OCI-LY1 (cell line): ENCODE measurements at regions not wholly inside any gene's neighbourhood (a gene's known extent, or its start where the extent isn't known, plus 50 kb on each side); places are given as distances from the start of the nearest gene placed in this dataset.

Experiments used
- H2AFZ ChIP-seq: fragments of 200-600 bp; sonication (generic), shearing (Covaris generic); 2 replicates; pipeline ENCODE4 v1.6.0; 2014; ENCODE audit warnings: antibody characterized with exemption, mild to moderate bottlenecking, low read length
- H3F3A ChIP-seq: fragments of 200-600 bp; sonication (generic), shearing (Covaris generic); 2 replicates; pipeline ENCODE4 v1.6.0; 2014; ENCODE audit warnings: mild to moderate bottlenecking, antibody characterized with exemption, low read length, moderate library complexity; ENCODE audit not compliant: insufficient read depth
- H3K27ac ChIP-seq: fragments of 200-600 bp; sonication (generic); 2 replicates; pipeline ENCODE4 v1.5.1; 2014; ENCODE audit warnings: low read length, mixed run types, mild to moderate bottlenecking, low read depth; ENCODE audit not compliant: poor library complexity, severe bottlenecking
- H3K27me3 ChIP-seq: fragments of 200-600 bp; sonication (generic); 2 replicates; pipeline ENCODE4 v1.6.0; 2014; ENCODE audit warnings: antibody characterized with exemption, mild to moderate bottlenecking, low read length, moderate library complexity; ENCODE audit not compliant: insufficient read depth
- H3K36me3 ChIP-seq: fragments of 200-600 bp; sonication (generic); 2 replicates; pipeline ENCODE4 v1.6.1; 2014; ENCODE audit warnings: mild to moderate bottlenecking, antibody characterized with exemption, low read length, moderate library complexity, mixed read lengths; ENCODE audit not compliant: insufficient read depth
- H3K4me1 ChIP-seq: fragments of 200-600 bp; sonication (generic); 2 replicates; pipeline ENCODE4 v1.5.1; 2014; ENCODE audit warnings: mild to moderate bottlenecking, low read length, moderate library complexity; ENCODE audit not compliant: insufficient read depth, severe bottlenecking
- H3K4me2 ChIP-seq: fragments of 200-600 bp; sonication (generic), shearing (Covaris generic); 2 replicates; pipeline ENCODE4 v1.6.1; 2014; ENCODE audit warnings: low read length
- H3K4me3 ChIP-seq: fragments of 200-600 bp; sonication (generic); 2 replicates; pipeline ENCODE4 v1.5.1; 2014; ENCODE audit warnings: low read length, low read depth, mild to moderate bottlenecking, mixed read lengths; ENCODE audit not compliant: poor library complexity, severe bottlenecking
- H3K79me2 ChIP-seq: fragments of 200-600 bp; shearing (Covaris generic); 2 replicates; pipeline ENCODE4 v1.6.1; 2016; ENCODE audit warnings: mixed run types, low read length, mixed read lengths; ENCODE audit not compliant: insufficient read depth
- H3K9ac ChIP-seq: fragments of 200-600 bp; sonication (generic), shearing (Covaris generic); 2 replicates; pipeline ENCODE4 v1.6.1; 2014; ENCODE audit warnings: mild to moderate bottlenecking, low read length, mixed read lengths
- H3K9me2 ChIP-seq: fragments of 200-600 bp; sonication (generic), shearing (Covaris generic); 2 replicates; pipeline ENCODE4 v1.6.1; 2014; ENCODE audit warnings: low read depth, mild to moderate bottlenecking, low read length, mixed read lengths
- H3K9me3 ChIP-seq: fragments of 200-600 bp; shearing (Covaris generic); 2 replicates; pipeline ENCODE4 v1.6.1; 2014; ENCODE audit warnings: low read length, mixed read lengths
- H4K20me1 ChIP-seq: fragments of 200-600 bp; sonication (generic), shearing (Covaris generic); 2 replicates; pipeline ENCODE4 v1.6.0; 2016; ENCODE audit warnings: mild to moderate bottlenecking, low read length; ENCODE audit not compliant: insufficient read depth
- CTCF ChIP-seq: fragments of 200-600 bp; sonication (generic), shearing (Covaris generic); IDR thresholded peaks from 2 replicates; pipeline ENCODE4 v1.5.1; 2017; ENCODE audit warnings: mild to moderate bottlenecking, antibody characterized with exemption, low read length, moderate library complexity, mixed read lengths
- EZH2 ChIP-seq: fragments of 200-600 bp; sonication (generic), shearing (Covaris generic); IDR thresholded peaks from 2 replicates; pipeline ENCODE4 v1.8.0; 2017; ENCODE audit warnings: borderline replicate concordance, mixed run types, mild to moderate bottlenecking, antibody characterized with exemption, low read length, moderate library complexity, mixed read lengths

- Histone ChIP-seq H3K27ac (no peak overlapping the region), H3K4me2 (no peak overlapping the region), H2AFZ (no peak overlapping the region), H3K4me1 (no peaks in the 10 kb centered on the region), H3K9ac (no peak overlapping the region), H3F3A (no peaks in the 10 kb centered on the region), H3K36me3 (no peaks in the 10 kb centered on the region), H4K20me1 (no peaks in the 10 kb centered on the region), H3K9me3 (no peaks in the 10 kb centered on the region), H3K4me3 (no peak overlapping the region), H3K79me2 (no peaks in the 10 kb centered on the region), H3K9me2 (no peaks in the 10 kb centered on the region), H3K27me3 (no peaks in the 10 kb centered on the region)
- TF ChIP-seq EZH2, result no peak
- no peak for TF ChIP-seq CTCF
Measured at GRCh38 chr6:72504406-72504805, 117.5 kb upstream of the KCNQ5 start.

GRCh38 chr6:72505446-72505845 is 116.4 kb upstream of the KCNQ5 start:
- H3K79me2 ChIP-seq, result no peaks in the 10 kb centered on the region
- H3F3A ChIP-seq, result no peaks in the 10 kb centered on the region
- no peaks in the 10 kb centered on the region for H3K4me1 ChIP-seq
- no peak overlapping the region for H2AFZ ChIP-seq
- H4K20me1 ChIP-seq, result no peaks in the 10 kb centered on the region
- H3K36me3 ChIP-seq, result no peaks in the 10 kb centered on the region
- H3K27ac ChIP-seq, result no peak overlapping the region
- H3K4me3 ChIP-seq, result no peak overlapping the region
- H3K9me3 ChIP-seq, result no peaks in the 10 kb centered on the region
- no peak overlapping the region for H3K4me2 ChIP-seq
- no peaks in the 10 kb centered on the region for H3K9me2 ChIP-seq
- H3K9ac ChIP-seq, result no peak overlapping the region
- H3K27me3 ChIP-seq, result no peaks in the 10 kb centered on the region
- TF ChIP-seq EZH2 (no peak), CTCF (no peak)

DNA sequence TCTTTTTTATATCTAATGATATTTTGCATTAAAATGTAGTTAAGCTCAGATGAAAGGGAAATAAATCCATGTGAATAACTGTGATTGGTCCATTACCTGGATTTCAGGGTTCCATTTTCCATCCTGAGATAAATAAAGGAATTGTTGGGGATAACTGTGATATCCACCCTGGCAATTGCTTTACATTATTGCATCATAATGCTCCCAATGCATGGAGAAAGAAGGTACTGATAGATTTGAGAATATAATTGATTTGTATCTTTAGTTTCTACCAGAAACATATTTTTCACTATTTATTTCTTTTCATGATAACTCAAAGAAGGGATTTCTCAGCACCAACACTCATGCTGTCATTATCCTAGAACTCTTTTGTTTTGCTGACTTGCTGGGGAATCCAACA is 102.0 kb upstream of the KCNQ5 start:
- H3K4me1 ChIP-seq, result no peaks in the 10 kb centered on the region
- H3K79me2 ChIP-seq, result no peaks in the 10 kb centered on the region
- no peaks in the 10 kb centered on the region for H3K9me3 ChIP-seq
- no peak overlapping the region for H3K27ac ChIP-seq
- H3F3A ChIP-seq, result no peaks in the 10 kb centered on the region
- H4K20me1 ChIP-seq, result no peaks in the 10 kb centered on the region
- H3K4me2 ChIP-seq, result no peak overlapping the region
- H3K4me3 ChIP-seq, result no peak overlapping the region
- H3K9ac ChIP-seq, result no peak overlapping the region
- no peaks in the 10 kb centered on the region for H3K27me3 ChIP-seq
- no peak for TF ChIP-seq CTCF
- TF ChIP-seq EZH2, result no peak
- no peak overlapping the region for H2AFZ ChIP-seq
- no peaks in the 10 kb centered on the region for H3K9me2 ChIP-seq
- no peaks in the 10 kb centered on the region for H3K36me3 ChIP-seq
